HG03025 (cell line): ENCODE measurements at regions not wholly inside any gene's neighbourhood (a gene's known extent, or its start where the extent isn't known, plus 50 kb on each side); places are given as distances from the start of the nearest gene placed in this dataset.
"Not testable (repeated sequence)": the region's sequence is repeated elsewhere in the genome, so short reads cannot be mapped to it uniquely, and the experiment has no call there.

Experiments
- ATAC-seq: cut with Tn5 transposase; IDR thresholded peaks from one replicate; pipeline ENCODE4 v1.9.1; 2021; ENCODE audit warnings: mild to moderate bottlenecking, moderate library complexity; ENCODE audit not compliant: unreplicated experiment, low FRiP score

- ATAC-seq = no peak
These were observed 525.8 kb upstream of the LINC00305 start for GRCh38 chr18:64674694-64675093.

- not testable (repeated sequence) for ATAC-seq
These were observed 522.4 kb upstream of the LINC00305 start for GRCh38 chr18:64671293-64671692.

- ATAC-seq = no peak
These were observed 519.6 kb upstream of the LINC00305 start for GRCh38 chr18:64668461-64668962.

- ATAC-seq = no peak
These were observed 514.2 kb upstream of the LINC00305 start for GRCh38 chr18:64663086-64663485.

- no peak for ATAC-seq
These were observed 510.3 kb upstream of the LINC00305 start for GRCh38 chr18:64659196-64659595.

GRCh38 chr18:64653068-64653467, 504.2 kb upstream of the LINC00305 start:
- no peak for ATAC-seq

GRCh38 chr18:64650068-64650467, 501.2 kb upstream of the LINC00305 start:
- ATAC-seq = no peak

- ATAC-seq = no peak
These were observed 496.9 kb upstream of the LINC00305 start for GRCh38 chr18:64645753-64646152.

- no peak for ATAC-seq
These were observed 490.6 kb upstream of the LINC00305 start for GRCh38 chr18:64639536-64639935.

- no peak for ATAC-seq
These were observed 472.2 kb upstream of the LINC00305 start for GRCh38 chr18:64620971-64621560.

- ATAC-seq = no peak
These were observed 469.5 kb upstream of the LINC00305 start for GRCh38 chr18:64618390-64618789.

- ATAC-seq = no peak
These were observed 466.1 kb upstream of the LINC00305 start for GRCh38 chr18:64615021-64615420.

GRCh38 chr18:64614446-64614845, 465.6 kb upstream of the LINC00305 start:
- no peak for ATAC-seq

GRCh38 chr18:64592246-64592645, 443.4 kb upstream of the LINC00305 start:
- ATAC-seq = no peak

- ATAC-seq = no peak
These were observed 440.1 kb upstream of the LINC00305 start for GRCh38 chr18:64589000-64589399.

- no peak for ATAC-seq
These were observed 417.6 kb upstream of the LINC00305 start for GRCh38 chr18:64566456-64566855.

GRCh38 chr18:64562651-64563050, 413.8 kb upstream of the LINC00305 start:
- ATAC-seq = no peak

GRCh38 chr18:64546451-64546850, 397.6 kb upstream of the LINC00305 start:
- no peak for ATAC-seq

GRCh38 chr18:64539847-64540246, 391.0 kb upstream of the LINC00305 start:
- ATAC-seq = no peak

- ATAC-seq = no peak
These were observed 379.8 kb upstream of the LINC00305 start for GRCh38 chr18:64528646-64529045.

GRCh38 chr18:64519201-64519600, 370.3 kb upstream of the LINC00305 start:
- no peak for ATAC-seq

GRCh38 chr18:64518191-64518590, 369.3 kb upstream of the LINC00305 start:
- ATAC-seq = no peak

GRCh38 chr18:64513401-64513800, 364.5 kb upstream of the LINC00305 start:
- ATAC-seq = no peak
